HFFc6 (cell line): ENCODE measurements at regions not wholly inside any gene's neighbourhood (a gene's known extent, or its start where the extent isn't known, plus 50 kb on each side); places are given as distances from the start of the nearest gene placed in this dataset.
"Not testable (repeated sequence)": the region's sequence is repeated elsewhere in the genome, so short reads cannot be mapped to it uniquely, and the experiment has no call there.

ENCODE experiments used
- DNase-seq: peaks from one replicate; pipeline ENCODE4 v3.0.0-alpha.2; 2018
- H3K27ac Mint-ChIP-seq: 2 replicates; pipeline ENCODE4 v1.8.0; 2020; ENCODE audit warnings: mild to moderate bottlenecking, mixed read lengths
- H3K27me3 Mint-ChIP-seq: 2 replicates; pipeline ENCODE4 v1.8.0; 2021; ENCODE audit warnings: mild to moderate bottlenecking, moderate library complexity, mixed read lengths; ENCODE audit not compliant: insufficient read depth
- H3K36me3 Mint-ChIP-seq: 2 replicates; pipeline ENCODE4 v1.8.0; 2021; ENCODE audit warnings: low read depth, mixed read lengths
- H3K4me1 Mint-ChIP-seq: 2 replicates; pipeline ENCODE4 v1.8.0; 2020; ENCODE audit warnings: low read depth, mixed read lengths
- H3K4me3 Mint-ChIP-seq: 2 replicates; pipeline ENCODE4 v1.8.0; 2020; ENCODE audit warnings: mild to moderate bottlenecking, moderate library complexity, mixed read lengths
- H3K9me3 Mint-ChIP-seq: 2 replicates; pipeline ENCODE4 v1.8.0; 2020; ENCODE audit warnings: mild to moderate bottlenecking, mixed read lengths
- CTCF ChIP-seq: fragments of 200-600 bp; sonication (generic); IDR thresholded peaks from 2 replicates; pipeline ENCODE4 v1.5.0; 2021; ENCODE audit warnings: antibody characterized with exemption, mild to moderate bottlenecking

GRCh38 chr15:56568466-56569167 is 103.7 kb upstream of the MNS1 start:
- Mint-ChIP-seq H3K36me3 (no peaks in the 10 kb centered on the region), H3K27ac (no peak overlapping the region), H3K9me3 (no peaks in the 10 kb centered on the region; the same call in 1 of the 2 replicates), H3K4me3 (no peak overlapping the region), H3K27me3 (peaks cover 11% of the 10 kb centered on the region), H3K4me1 (no peaks in the 10 kb centered on the region)
- no peak for TF ChIP-seq CTCF
- DNase-seq, result no peak

- Mint-ChIP-seq H3K27me3 (peaks cover 1% of the 10 kb centered on the region), H3K27ac (no peak overlapping the region), H3K36me3 (no peaks in the 10 kb centered on the region), H3K4me1 (no peaks in the 10 kb centered on the region), H3K4me3 (no peak overlapping the region), H3K9me3 (no peaks in the 10 kb centered on the region; the same call in 1 of the 2 replicates)
- no peak for TF ChIP-seq CTCF
- no peak for DNase-seq
Measured at GRCh38 chr15:56557415-56557814, 92.5 kb upstream of the MNS1 start.

- Mint-ChIP-seq H3K4me3 (no peak overlapping the region), H3K27ac (no peak overlapping the region), H3K36me3 (no peaks in the 10 kb centered on the region), H3K9me3 (no peaks in the 10 kb centered on the region), H3K4me1 (no peaks in the 10 kb centered on the region), H3K27me3 (peaks cover 1% of the 10 kb centered on the region)
- no peak for TF ChIP-seq CTCF
- DNase-seq, result no peak
Measured at GRCh38 chr15:56553486-56553885, 88.5 kb upstream of the MNS1 start.

GRCh38 chr15:56552659-56553058 is 87.7 kb upstream of the MNS1 start:
- H3K4me3 Mint-ChIP-seq, result no peak overlapping the region
- H3K4me1 Mint-ChIP-seq, result no peaks in the 10 kb centered on the region
- no peaks in the 10 kb centered on the region; the same call in 1 of the 2 replicates for H3K27me3 Mint-ChIP-seq
- no peak overlapping the region for H3K27ac Mint-ChIP-seq
- DNase-seq, result no peak
- no peak for TF ChIP-seq CTCF
- no peaks in the 10 kb centered on the region for H3K9me3 Mint-ChIP-seq
- no peaks in the 10 kb centered on the region for H3K36me3 Mint-ChIP-seq

GRCh38 chr15:56540570-56540969 is 75.6 kb upstream of the MNS1 start:
- not testable (repeated sequence) for H3K27ac Mint-ChIP-seq, H3K4me1 Mint-ChIP-seq, H3K27me3 Mint-ChIP-seq, H3K36me3 Mint-ChIP-seq, H3K9me3 Mint-ChIP-seq, H3K4me3 Mint-ChIP-seq, DNase-seq

- not testable (repeated sequence) for H3K27me3 Mint-ChIP-seq, H3K4me1 Mint-ChIP-seq, H3K27ac Mint-ChIP-seq, H3K9me3 Mint-ChIP-seq, H3K4me3 Mint-ChIP-seq, DNase-seq, H3K36me3 Mint-ChIP-seq
Measured at GRCh38 chr15:56540157-56540556, 75.2 kb upstream of the MNS1 start.
